ENCODE measurements at regions not wholly inside any gene's neighbourhood (a gene's known extent, or its start where the extent isn't known, plus 50 kb on each side); places are given as distances from the start of the nearest gene placed in this dataset.
A peak's percentile ranks its signal among the peaks of the same experiment; 100 is the strongest.

DNA sequence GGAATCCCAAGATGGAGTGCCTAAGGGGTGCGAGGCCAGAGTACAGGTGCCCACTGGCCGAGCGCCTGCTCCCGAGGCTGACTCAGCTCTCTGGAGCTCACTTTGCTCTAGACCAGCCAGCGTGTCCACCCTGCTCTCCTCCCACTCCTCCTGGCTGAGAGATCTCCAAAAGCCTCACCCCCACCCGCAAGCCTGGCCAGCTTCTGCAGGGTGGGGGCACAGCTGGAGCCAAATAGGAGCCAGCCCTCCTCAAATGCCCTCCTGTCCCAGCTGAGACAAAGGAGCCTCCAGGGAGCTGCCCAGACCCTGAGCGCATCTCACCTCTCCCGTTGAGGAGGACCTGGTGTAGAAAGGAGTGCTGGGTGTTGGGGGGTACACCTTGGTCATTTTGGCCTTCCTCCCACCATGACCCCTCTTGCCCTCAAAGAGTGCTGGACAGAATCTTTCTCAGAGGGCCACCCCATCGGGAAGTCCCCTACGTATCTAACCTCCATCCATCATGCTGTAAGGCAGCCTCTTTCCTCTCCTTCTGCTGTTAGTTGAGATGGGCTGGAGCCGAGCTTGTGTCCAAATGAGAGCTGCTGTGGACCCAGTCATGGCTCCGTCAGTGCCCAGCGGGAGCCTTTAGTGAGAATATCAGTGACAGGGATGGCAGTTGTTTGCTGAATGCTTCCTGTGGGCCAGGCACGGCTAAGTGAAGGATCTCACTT is 123.9 kb upstream of the VSTM2B start:
- DNase-seq = no peak

DNA sequence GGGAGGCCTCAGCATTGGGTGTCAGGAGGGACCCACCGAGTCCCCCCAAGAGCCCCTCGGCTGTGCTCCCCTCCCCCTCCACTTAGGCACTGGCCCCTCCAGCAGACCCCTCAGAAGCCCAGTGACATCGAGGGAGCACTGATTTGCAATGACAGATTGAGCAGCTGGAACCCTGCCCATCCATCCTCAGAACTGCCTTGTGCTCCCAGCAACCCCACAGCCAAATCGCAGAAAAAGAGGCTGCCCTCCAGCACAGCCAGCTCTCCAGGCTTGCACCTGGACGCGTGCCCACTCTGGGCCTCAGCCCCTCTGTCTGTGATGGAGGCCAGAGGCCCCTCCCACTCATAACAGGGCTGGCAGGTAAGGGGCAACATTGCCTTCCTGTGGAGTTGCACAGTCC is 123.2 kb upstream of the VSTM2B start:
- DNase-seq = no peak

GRCh38 chr19:29404015-29404414 is 121.8 kb upstream of the VSTM2B start:
- DNase-seq = peak; percentile 5 to 10

GRCh38 chr19:29404951-29405727 is 120.7 kb upstream of the VSTM2B start:
- DNase-seq = peak; percentile 3 to 6

DNA sequence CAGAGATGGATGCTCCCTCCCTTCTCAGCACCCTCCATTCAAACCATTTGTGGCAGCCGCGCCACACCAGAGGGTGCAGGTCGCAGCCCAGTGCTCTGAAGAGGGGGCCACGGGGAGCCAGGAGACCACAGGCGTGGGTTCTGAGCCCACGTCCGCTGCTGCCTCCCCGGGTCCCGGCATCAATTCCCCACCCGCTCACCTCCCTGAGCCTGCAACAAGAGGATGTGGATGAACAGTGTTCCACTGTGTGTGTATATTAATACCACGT is 120.1 kb upstream of the VSTM2B start:
- DNase-seq = no peak

- no peak for DNase-seq
These were observed 116.5 kb upstream of the VSTM2B start for GRCh38 chr19:29409076-29409862.

- DNase-seq = no peak
These were observed 115.2 kb upstream of the VSTM2B start for GRCh38 chr19:29410601-29411000.

DNA sequence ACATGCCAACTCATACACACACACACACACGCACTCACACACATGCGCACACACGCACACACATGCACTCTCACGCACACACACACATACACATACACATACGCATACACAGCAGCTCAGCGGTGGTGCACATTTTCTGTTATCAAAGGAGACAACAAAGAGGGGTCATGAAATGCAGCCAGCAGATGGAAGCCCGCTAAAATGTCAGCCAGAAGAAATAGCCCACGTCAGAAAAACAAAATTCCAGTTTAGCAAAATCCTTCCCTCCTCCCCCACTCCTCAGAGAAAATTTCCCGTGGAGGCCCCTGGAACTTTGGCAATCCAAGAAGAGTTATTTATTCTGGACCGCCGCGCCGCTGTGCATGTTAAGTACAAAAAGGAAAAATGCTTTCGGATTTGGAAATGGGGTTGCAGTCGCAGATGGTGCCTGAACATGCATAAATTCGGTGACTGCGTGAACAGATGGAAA is 114.6 kb upstream of the VSTM2B start:
- no peak for DNase-seq

GRCh38 chr19:29413435-29413834 is 112.4 kb upstream of the VSTM2B start:
- no peak for DNase-seq

GRCh38 chr19:29415507-29415906 is 110.3 kb upstream of the VSTM2B start:
- no peak for DNase-seq

- DNase-seq = no peak
These were observed 108.7 kb upstream of the VSTM2B start for GRCh38 chr19:29417048-29417447.

DNA sequence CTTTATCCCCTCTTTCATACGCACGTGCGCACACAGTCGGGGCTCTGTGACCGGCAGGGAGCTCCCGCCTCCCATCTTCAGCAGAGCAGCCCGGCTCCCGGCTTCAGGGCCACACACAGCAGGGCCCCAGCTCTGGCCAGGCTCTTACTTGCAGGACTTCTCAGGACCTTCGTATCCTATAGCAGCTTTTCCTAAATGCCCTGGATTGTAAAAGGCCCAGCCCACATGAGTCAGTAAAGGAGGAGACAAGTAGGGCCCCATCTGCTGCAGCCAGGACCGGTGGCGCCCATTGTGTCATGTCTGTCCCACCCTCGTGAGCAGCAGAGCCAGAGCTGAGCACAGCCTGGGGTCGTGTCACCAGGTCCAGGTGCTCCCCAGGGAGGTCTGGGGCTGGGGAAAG is 107.6 kb upstream of the VSTM2B start:
- no peak for DNase-seq

- no peak for DNase-seq
These were observed 105.7 kb upstream of the VSTM2B start for GRCh38 chr19:29420065-29420464.

GRCh38 chr19:29420482-29421195 is 105.2 kb upstream of the VSTM2B start:
- no peak for DNase-seq

DNA sequence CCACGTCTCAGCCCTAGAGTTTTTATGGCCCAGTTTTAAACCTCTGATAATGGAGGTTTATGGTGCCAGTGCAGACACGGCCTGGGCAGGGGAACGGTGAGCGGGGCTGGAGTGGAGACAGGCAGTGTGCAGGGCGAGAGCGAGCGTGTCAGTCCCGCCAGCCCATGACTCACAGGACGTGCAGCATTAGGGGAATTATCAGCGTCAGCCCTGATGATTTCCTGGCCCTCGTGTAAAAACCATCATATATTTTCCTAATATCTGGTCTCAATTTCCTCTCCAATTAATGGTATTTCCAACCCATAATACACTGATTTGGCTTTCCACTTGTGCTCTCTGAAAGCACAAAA is 104.6 kb upstream of the VSTM2B start:
- no peak for DNase-seq

DNA sequence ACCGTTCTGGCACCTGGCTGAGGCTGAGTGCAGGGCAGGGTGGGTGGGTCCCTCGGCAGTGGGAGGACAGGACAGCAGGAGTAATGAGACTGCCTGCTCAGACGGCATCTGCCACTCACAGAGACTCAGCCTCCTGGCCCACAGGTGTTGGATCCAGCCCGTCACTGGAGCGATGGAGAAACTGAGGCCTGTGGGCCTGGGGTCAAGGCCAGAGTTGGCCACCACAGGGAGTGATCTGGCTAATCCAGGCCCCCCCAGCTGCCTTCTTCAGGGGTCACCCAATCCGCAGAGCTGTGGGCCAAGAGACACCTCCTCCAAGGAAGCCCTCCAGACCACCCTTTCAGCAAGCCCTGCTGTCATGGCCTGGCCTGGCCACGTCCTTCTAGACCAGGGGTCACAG is 103.7 kb upstream of the VSTM2B start:
- DNase-seq = no peak

- DNase-seq = no peak
These were observed 103.2 kb upstream of the VSTM2B start for GRCh38 chr19:29422486-29423085.

DNA sequence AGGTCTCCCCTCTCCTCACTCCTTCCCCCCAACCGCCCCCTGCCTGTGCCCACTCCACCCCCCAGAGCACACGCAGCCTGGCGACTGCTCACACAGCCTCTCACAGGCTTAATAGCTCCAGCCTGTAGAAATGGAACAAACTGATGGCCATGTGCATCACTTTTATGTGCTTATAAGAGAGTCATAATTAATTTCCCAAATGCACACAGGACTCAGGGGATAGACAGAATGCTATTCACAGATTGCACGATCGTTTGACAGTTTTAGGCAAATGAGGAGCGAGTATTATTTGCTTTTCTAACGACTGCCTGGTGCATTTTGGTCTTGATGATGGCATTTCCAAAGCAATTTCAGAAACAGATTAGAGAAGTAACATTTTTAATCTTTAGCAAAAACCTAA is 97.7 kb upstream of the VSTM2B start:
- no peak for DNase-seq

GRCh38 chr19:29429021-29429420 is 96.8 kb upstream of the VSTM2B start:
- DNase-seq = no peak

- no peak for DNase-seq
These were observed 96.2 kb upstream of the VSTM2B start for GRCh38 chr19:29429581-29429980.

DNA sequence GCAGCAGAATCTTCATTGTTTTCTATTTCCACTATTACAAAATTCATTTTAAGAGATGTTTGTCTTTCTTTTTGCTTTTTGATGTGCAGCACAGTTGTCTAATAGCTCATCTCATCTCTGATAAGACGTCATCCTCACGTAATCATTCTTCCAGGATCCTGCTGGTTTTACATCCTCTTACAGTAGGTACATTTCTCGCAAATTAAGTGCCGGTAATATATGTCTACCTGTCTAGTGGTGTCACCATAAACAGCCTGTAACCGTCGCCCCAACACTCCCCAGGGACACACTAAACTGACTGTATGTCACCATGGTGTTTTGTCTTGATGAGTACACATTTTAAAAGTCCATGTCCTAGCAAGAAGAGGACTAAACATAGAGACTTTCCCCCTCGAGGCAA is 94.5 kb upstream of the VSTM2B start:
- DNase-seq = no peak

- no peak for DNase-seq
These were observed 93.1 kb upstream of the VSTM2B start for GRCh38 chr19:29432677-29433076.

- DNase-seq = no peak
These were observed 89.1 kb upstream of the VSTM2B start for GRCh38 chr19:29436591-29437103.
